ENCODE measurements at regions not wholly inside any gene's neighbourhood (a gene's known extent, or its start where the extent isn't known, plus 50 kb on each side); places are given as distances from the start of the nearest gene placed in this dataset.

DNA sequence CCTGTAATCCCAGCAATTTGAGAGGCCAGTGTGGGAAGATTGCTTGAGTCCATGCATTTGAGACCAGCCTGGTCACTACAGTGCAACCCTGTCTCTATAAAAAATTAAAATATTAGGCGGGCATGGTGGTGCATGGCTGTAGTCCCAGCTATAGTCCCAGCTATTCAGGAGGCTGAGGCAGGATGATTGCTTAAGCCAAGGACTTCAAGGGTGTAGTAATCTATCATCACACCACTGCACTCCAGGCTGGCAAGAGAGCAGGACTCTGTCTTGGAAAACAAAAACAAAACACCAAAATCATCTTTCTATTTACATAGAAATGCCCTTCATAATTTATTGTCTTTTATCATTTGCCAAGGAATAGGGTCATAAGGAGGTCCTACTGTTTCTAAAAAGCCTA, 1274.1 kb upstream of the NCAM2 start:
- no peak for DNase-seq
- ATAC-seq, result no peak

DNA sequence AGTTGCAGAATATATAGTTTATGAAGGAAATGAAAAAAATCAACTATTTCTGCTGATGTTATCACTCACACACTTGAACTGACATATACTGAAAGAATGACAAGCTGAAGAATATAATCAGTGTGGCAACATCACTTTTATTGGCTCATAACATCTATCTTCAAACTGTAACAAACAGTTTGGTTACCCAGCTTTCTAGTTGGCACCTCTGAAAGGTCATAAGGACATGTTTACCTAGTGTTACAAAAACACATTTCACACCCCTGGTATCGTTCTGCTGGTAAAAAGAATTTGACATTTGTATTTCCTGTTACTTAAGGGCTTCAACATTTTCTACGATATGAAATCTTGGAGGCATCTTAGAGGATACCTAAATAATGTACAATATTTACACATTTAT, 1267.0 kb upstream of the NCAM2 start:
- Histone ChIP-seq H3K4me3 (no peak overlapping the region), H3K36me3 (no peaks in the 10 kb centered on the region), H3K9me3 (no peaks in the 10 kb centered on the region), H3K4me1 (no peaks in the 10 kb centered on the region), H3K27ac (no peak overlapping the region), H3K27me3 (no peaks in the 10 kb centered on the region)
- ATAC-seq (no peak), DNase-seq (no peak)
- intact Hi-C loops (cut with DNase I), result no loop called here
- TF ChIP-seq, protein P1, sequence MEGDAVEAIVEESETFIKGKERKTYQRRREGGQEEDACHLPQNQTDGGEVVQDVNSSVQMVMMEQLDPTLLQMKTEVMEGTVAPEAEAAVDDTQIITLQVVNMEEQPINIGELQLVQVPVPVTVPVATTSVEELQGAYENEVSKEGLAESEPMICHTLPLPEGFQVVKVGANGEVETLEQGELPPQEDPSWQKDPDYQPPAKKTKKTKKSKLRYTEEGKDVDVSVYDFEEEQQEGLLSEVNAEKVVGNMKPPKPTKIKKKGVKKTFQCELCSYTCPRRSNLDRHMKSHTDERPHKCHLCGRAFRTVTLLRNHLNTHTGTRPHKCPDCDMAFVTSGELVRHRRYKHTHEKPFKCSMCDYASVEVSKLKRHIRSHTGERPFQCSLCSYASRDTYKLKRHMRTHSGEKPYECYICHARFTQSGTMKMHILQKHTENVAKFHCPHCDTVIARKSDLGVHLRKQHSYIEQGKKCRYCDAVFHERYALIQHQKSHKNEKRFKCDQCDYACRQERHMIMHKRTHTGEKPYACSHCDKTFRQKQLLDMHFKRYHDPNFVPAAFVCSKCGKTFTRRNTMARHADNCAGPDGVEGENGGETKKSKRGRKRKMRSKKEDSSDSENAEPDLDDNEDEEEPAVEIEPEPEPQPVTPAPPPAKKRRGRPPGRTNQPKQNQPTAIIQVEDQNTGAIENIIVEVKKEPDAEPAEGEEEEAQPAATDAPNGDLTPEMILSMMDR (IDR thresholded peaks at IDR 0.05), result no peak

More for the DNA sequence above, 1274.1 kb upstream of the NCAM2 start:
- intact Hi-C loops (cut with DNase I), result no loop called here
- TF ChIP-seq, protein P1 (IDR thresholded peaks at IDR 0.05), result no peak
- Histone ChIP-seq H3K4me3 (no peak overlapping the region), H3K4me1 (no peaks in the 10 kb centered on the region), H3K9me3 (no peaks in the 10 kb centered on the region), H3K27ac (no peak overlapping the region), H3K27me3 (no peaks in the 10 kb centered on the region), H3K36me3 (no peaks in the 10 kb centered on the region)

DNA sequence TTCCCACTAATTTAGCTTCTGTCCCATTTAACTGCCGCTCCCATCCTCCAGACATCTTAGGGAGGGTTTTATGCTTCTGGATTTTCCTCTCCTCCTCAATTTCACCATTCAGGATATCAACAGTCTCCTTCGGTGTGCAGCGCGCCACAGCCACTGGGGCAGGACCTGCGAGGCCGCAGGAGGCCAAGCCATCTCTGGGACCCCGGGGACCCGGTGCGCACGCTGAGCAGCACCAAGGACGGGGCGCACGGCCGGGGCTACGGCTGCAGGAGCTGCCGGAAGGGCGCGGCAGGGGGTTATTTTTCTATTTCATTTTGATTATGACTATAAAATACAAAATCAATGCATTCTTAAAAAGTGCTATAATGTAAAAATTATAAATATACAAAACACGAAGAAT, 1238.4 kb upstream of the NCAM2 start:
- Histone ChIP-seq H3K27me3 (no peaks in the 10 kb centered on the region), H3K4me3 (no peak overlapping the region), H3K27ac (no peak overlapping the region), H3K36me3 (no peaks in the 10 kb centered on the region), H3K4me1 (no peaks in the 10 kb centered on the region), H3K9me3 (no peaks in the 10 kb centered on the region)
- ATAC-seq (peak; percentile 27), DNase-seq (no peak)
- intact Hi-C loops (cut with DNase I), result no loop called here
- TF ChIP-seq, protein P1 (IDR thresholded peaks at IDR 0.05), result no peak

DNA sequence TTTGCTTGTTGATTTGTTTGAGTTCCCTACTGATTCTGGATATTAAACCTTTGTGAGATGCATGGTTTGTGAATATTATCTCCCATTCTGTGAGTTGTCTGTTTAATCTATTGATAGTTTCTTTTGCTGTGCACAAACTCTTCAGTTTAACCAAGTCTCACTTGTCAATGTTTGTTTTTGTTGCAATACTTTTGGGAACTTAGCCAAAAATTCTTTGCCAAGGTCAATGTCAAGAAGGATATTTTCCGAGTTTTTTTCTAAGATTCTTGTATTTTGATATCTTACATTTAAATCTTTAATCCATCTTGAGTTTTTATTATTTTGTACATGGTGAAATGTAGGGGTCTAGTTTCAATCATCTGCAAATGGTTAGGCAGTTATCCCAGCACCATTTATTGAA, 1230.7 kb upstream of the NCAM2 start:
- intact Hi-C loops (cut with DNase I), result no loop called here
- Histone ChIP-seq H3K9me3 (no peaks in the 10 kb centered on the region), H3K27me3 (no peaks in the 10 kb centered on the region), H3K27ac (no peak overlapping the region), H3K36me3 (no peaks in the 10 kb centered on the region), H3K4me3 (no peak overlapping the region), H3K4me1 (no peaks in the 10 kb centered on the region)
- TF ChIP-seq, protein P1 (IDR thresholded peaks at IDR 0.05), result no peak
- DNase-seq (no peak), ATAC-seq (no peak)

DNA sequence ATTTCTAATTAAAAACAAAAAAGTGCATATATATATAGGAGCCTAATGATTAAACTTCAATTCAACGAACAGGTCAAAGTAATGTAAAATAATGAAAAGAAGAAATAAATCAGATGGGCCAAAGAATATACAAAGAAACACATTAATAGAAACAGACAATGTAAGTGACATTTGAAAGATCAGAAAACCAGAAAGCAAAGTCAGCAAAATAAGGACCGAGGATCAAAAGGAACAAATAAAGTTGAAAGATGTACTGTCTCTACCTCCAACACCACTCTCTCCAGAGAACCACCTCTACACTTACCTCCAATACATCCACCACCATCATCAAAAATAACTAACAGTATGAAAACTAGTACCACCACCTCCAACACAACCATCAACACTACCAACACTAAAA, 1226.3 kb upstream of the NCAM2 start:
- no peak overlapping the region for H3K27ac ChIP-seq
- H3K9me3 ChIP-seq, result no peaks in the 10 kb centered on the region
- no peaks in the 10 kb centered on the region for H3K4me1 ChIP-seq
- no peak for ATAC-seq
- TF ChIP-seq, protein P1 (IDR thresholded peaks at IDR 0.05), result no peak
- H3K4me3 ChIP-seq, result no peak overlapping the region
- no peaks in the 10 kb centered on the region for H3K36me3 ChIP-seq
- DNase-seq, result no peak
- intact Hi-C loops (cut with DNase I), result no loop called here
- no peaks in the 10 kb centered on the region for H3K27me3 ChIP-seq

DNA sequence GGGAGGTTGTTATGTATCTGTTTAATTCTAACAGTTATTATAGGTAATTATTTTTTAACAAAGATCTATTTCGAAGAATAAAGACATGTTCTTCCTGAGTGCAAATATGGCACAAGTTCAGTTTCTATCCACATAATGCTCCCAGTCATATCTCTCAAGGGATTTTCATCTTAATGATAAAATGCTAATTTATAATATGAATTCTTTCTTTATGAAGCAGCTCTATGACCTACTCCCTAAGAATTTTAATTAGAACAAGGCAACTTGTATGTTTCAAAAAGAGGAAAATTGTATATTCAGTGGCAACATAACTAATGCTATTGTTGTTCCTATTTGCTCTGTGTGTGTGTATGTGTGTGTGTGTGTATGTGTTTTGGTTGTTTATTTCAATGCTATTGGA, 1222.1 kb upstream of the NCAM2 start:
- H3K4me1 ChIP-seq, result no peaks in the 10 kb centered on the region
- no peak overlapping the region for H3K27ac ChIP-seq
- DNase-seq (no peak), ATAC-seq (no peak)
- TF ChIP-seq, protein P1 (IDR thresholded peaks at IDR 0.05), result no peak
- no peak overlapping the region for H3K4me3 ChIP-seq
- no peaks in the 10 kb centered on the region for H3K9me3 ChIP-seq
- no peaks in the 10 kb centered on the region for H3K27me3 ChIP-seq
- intact Hi-C loops (cut with DNase I), result no loop called here
- H3K36me3 ChIP-seq, result no peaks in the 10 kb centered on the region
